ENCODE measurements at regions not wholly inside any gene's neighbourhood (a gene's known extent, or its start where the extent isn't known, plus 50 kb on each side); places are given as distances from the start of the nearest gene placed in this dataset.

GRCh38 chr1:221797506-221797905, 55.6 kb upstream of the DUSP10 start:
- no peak for ATAC-seq (ENCODE audit: low FRiP score in 2 of 2)

GRCh38 chr1:221796700-221797099, 54.8 kb upstream of the DUSP10 start:
- H3K9me3 ChIP-seq: peaks cover 0 to 3% (median 0%) of the 10 kb centered on the region in 4 donors
- WGBS, 2 donors: 89 to 98% methylated on average over 2 of the region's 2 CpGs
- no peaks in the 10 kb centered on the region for H3K27me3 ChIP-seq
- H3K27ac ChIP-seq: no peak overlapping the region
- no peak for ATAC-seq (ENCODE audit: low FRiP score in 2 of 2)
- TF ChIP-seq POLR2AphosphoS5 (IDR thresholded peaks at IDR 0.05) (no peak), CTCF (IDR thresholded peaks at IDR 0.05) (no peak), POLR2A (IDR thresholded peaks at IDR 0.05) (no peak), EP300 (IDR thresholded peaks at IDR 0.05) (no peak)
- no peak for DNase-seq
- H3K4me3 ChIP-seq: no peak overlapping the region
- peaks cover 0 to 3% (median 0%) of the 10 kb centered on the region in 4 donors for H3K4me1 ChIP-seq
- H3K36me3 ChIP-seq: no peaks in the 10 kb centered on the region

More at GRCh38 chr1:221797506-221797905, 55.6 kb upstream of the DUSP10 start:
- H3K4me3 ChIP-seq: no peak overlapping the region
- no peak for TF ChIP-seq EP300 (IDR thresholded peaks at IDR 0.05)
- no peak for TF ChIP-seq POLR2AphosphoS5 (IDR thresholded peaks at IDR 0.05)
- TF ChIP-seq POLR2A (IDR thresholded peaks at IDR 0.05): no peak
- no peak for TF ChIP-seq CTCF (IDR thresholded peaks at IDR 0.05)
- H3K9me3 ChIP-seq: peaks cover 0 to 3% (median 0%) of the 10 kb centered on the region in 4 donors
- peaks cover 0 to 3% (median 0%) of the 10 kb centered on the region in 4 donors for H3K4me1 ChIP-seq
- H3K36me3 ChIP-seq: no peaks in the 10 kb centered on the region
- no peaks in the 10 kb centered on the region for H3K27me3 ChIP-seq
- no peak overlapping the region for H3K27ac ChIP-seq
- DNase-seq: no peak

GRCh38 chr1:221795380-221795779, 53.5 kb upstream of the DUSP10 start:
- ATAC-seq (ENCODE audit: low FRiP score in 2 of 2) (no peak), DNase-seq (no peak)
- H3K4me1 ChIP-seq: peaks cover 0 to 3% (median 0%) of the 10 kb centered on the region in 4 donors
- no peaks in the 10 kb centered on the region for H3K36me3 ChIP-seq
- no peak overlapping the region for H3K4me3 ChIP-seq
- no peaks in the 10 kb centered on the region for H3K27me3 ChIP-seq
- peaks cover 0 to 3% (median 0%) of the 10 kb centered on the region in 4 donors for H3K9me3 ChIP-seq
- TF ChIP-seq EP300 (IDR thresholded peaks at IDR 0.05) (no peak), POLR2AphosphoS5 (IDR thresholded peaks at IDR 0.05) (no peak), POLR2A (IDR thresholded peaks at IDR 0.05) (no peak), CTCF (IDR thresholded peaks at IDR 0.05) (no peak)
- 85 to 89% methylated on average over 3 of the region's 3 CpGs for WGBS, 2 donors
- no peak overlapping the region for H3K27ac ChIP-seq

GRCh38 chr1:221794935-221795334, 53.0 kb upstream of the DUSP10 start:
- no peaks in the 10 kb centered on the region for H3K27me3 ChIP-seq
- H3K36me3 ChIP-seq: no peaks in the 10 kb centered on the region
- no peak for DNase-seq
- no peak for TF ChIP-seq POLR2AphosphoS5 (IDR thresholded peaks at IDR 0.05)
- no peak for ATAC-seq (ENCODE audit: low FRiP score in 2 of 2)
- H3K9me3 ChIP-seq: peaks cover 0 to 3% (median 0%) of the 10 kb centered on the region in 4 donors
- H3K27ac ChIP-seq: no peak overlapping the region
- H3K4me3 ChIP-seq: no peak overlapping the region
- 91 to 100% methylated on average over 1 of the region's 1 CpG for WGBS, 2 donors
- peaks cover 0 to 3% (median 0%) of the 10 kb centered on the region in 4 donors for H3K4me1 ChIP-seq

GRCh38 chr1:221794079-221794670, 52.3 kb upstream of the DUSP10 start:
- ATAC-seq (ENCODE audit: low FRiP score in 2 of 2): peak in 1 of 2 donors; percentile 42
- H3K4me3 ChIP-seq: no peak overlapping the region
- no peak for TF ChIP-seq EP300 (IDR thresholded peaks at IDR 0.05)
- DNase-seq: no peak
- H3K27me3 ChIP-seq: no peaks in the 10 kb centered on the region
- H3K4me1 ChIP-seq: peaks cover 0 to 3% (median 0%) of the 10 kb centered on the region in 4 donors
- H3K36me3 ChIP-seq: no peaks in the 10 kb centered on the region
- H3K27ac ChIP-seq: no peak overlapping the region
- H3K9me3 ChIP-seq: no peaks in the 10 kb centered on the region
- WGBS, 2 donors: 69 to 82% methylated on average over 2 of the region's 2 CpGs

GRCh38 chr1:221793439-221794078, 51.7 kb upstream of the DUSP10 start:
- Histone ChIP-seq H3K4me1 (peaks cover 0 to 3% (median 0%) of the 10 kb centered on the region in 4 donors), H3K36me3 (no peaks in the 10 kb centered on the region), H3K4me3 (no peak overlapping the region), H3K9me3 (no peaks in the 10 kb centered on the region), H3K27me3 (no peaks in the 10 kb centered on the region), H3K27ac (no peak overlapping the region)
- no peak for TF ChIP-seq EP300 (IDR thresholded peaks at IDR 0.05)
- ATAC-seq (ENCODE audit: low FRiP score in 2 of 2) (no peak), DNase-seq (no peak)
- 63 to 79% methylated on average over 3 of the region's 3 CpGs for WGBS, 2 donors
